GM12874 (cell line): ENCODE measurements at regions not wholly inside any gene's neighbourhood (a gene's known extent, or its start where the extent isn't known, plus 50 kb on each side); places are given as distances from the start of the nearest gene placed in this dataset.
A peak's percentile ranks its signal among the peaks of the same experiment; 100 is the strongest.

Source experiments
- CTCF ChIP-seq: IDR thresholded peaks from 2 replicates; pipeline ENCODE4 v1.5.1; 2011; ENCODE audit warnings: low read depth, mild to moderate bottlenecking, control low read depth, low read length, moderate library complexity; ENCODE audit not compliant: insufficient read depth

GRCh38 chr5:69035665-69036064 lies 58.1 kb upstream of the SLC30A5 start:
- no peak for TF ChIP-seq CTCF

GRCh38 chr5:69038539-69038938 lies 55.3 kb upstream of the SLC30A5 start:
- TF ChIP-seq CTCF: no peak

GRCh38 chr5:69039829-69040228 lies 54.0 kb upstream of the SLC30A5 start:
- TF ChIP-seq CTCF: no peak

- no peak for TF ChIP-seq CTCF
Measured at GRCh38 chr5:69042500-69042899, 51.3 kb upstream of the SLC30A5 start.

GRCh38 chr5:69042915-69043654 lies 50.7 kb upstream of the SLC30A5 start:
- peak; percentile 53 for TF ChIP-seq CTCF

GRCh38 chr5:69043655-69043996 lies 50.2 kb upstream of the SLC30A5 start:
- TF ChIP-seq CTCF: no peak
